ENCODE measurements at regions not wholly inside any gene's neighbourhood (a gene's known extent, or its start where the extent isn't known, plus 50 kb on each side); places are given as distances from the start of the nearest gene placed in this dataset.

DNA sequence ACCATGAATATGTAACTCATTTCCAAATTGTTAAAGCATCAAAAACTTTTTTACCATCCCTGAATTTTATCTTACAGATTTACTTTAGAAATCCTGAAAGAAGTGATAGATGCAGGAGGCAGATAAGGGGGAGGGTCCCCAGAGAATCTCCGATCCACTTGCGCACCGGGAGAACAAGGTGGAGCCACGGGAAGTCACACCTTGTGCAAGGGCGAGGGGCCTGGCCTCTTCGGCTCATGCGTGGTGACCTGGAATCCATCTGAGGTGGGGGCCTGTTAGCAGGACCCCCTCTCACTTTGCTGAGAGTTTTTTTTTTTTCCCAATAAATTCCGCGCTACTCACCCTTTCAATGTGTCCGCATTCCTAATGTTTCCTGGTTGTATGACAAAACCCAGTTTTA, 80.2 kb upstream of the CDKN3 start:
- no peak for ATAC-seq

DNA sequence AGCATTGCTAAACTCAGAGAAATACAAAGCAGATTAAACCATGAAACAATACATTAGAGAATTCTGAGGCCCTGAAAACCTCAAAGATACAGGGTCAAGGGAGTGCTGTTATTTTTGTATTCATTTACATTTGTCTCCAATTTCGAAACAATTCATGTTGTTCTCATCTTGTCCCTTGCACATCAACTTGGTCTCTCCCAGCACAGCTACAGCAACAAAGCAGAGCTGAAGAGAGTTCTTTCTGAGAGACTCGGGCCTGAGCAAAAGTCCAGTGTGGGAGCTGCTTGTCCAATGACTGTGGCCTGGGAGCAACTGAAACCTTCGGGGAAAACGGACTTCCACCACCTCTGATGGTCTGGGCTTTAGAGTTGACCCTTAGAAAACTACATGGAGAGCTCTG, 79.4 kb upstream of the CDKN3 start:
- no peak for ATAC-seq

DNA sequence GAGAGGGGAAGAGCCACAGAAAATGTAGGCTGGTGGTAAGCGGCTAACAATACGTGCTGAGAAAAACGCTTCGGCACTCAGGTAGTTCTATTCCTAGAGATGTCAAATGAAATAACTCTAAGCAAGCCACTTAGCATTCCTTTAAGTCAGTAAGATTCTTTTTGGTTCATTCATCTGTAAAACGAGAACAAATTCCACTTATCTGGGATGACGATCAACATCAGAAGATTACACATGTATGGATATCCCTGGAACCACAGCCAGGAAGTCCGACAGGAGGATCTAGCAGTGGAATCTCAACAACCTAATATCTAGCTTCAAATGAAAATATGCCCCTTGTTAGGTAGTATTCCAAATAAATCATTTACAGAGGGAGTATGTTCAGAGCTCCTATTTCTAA, 74.6 kb upstream of the CDKN3 start:
- no peak for ATAC-seq

DNA sequence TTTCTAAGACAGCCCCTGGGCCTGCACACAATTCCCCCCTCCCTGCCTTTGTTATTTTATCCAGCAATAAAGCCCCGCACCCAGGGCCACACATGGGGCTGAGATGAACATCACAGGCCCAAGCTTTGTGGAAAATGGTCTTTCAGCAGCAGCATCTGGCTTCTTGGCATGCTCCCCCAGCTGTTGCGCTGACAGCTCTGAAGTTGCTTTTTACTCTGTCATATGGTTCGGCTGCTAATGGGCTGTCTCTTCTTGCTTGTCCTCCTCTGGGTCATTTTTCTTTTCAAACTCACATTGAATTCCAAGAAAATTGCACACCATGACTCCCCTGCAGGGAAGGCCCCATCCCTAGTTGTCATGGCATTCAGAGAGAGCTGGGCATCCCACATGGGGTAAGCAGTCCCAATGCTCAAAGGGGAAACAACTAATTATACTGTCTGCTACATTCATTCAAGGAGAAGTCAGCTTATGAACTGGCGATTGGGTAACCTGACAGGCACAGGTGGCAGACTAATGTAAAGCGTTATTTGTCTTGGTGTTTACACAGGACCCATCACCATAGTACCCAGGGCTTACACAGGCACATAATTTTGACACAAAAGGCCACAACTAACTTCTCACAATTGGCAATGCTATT, 74.0 kb upstream of the CDKN3 start:
- ATAC-seq, result no peak

DNA sequence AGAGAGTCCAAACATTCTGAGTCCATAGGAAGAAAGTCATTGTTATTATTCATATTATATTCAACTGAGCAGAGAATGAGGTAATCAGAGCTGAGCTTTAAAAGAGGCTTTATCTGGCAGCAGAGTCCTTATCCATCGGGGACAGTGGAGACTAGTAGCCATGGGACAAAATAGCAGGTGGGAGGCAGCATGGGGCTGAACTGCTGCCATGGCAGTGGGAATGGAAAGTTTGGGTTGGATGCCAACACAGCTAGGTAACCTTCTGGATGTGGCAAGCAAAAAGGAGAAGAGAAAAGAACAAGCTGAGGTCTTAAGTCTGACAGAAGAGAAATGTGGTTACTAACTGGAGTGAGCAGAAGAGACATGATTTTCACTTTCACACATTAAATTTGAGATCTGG, 71.0 kb upstream of the CDKN3 start:
- ATAC-seq, result no peak

DNA sequence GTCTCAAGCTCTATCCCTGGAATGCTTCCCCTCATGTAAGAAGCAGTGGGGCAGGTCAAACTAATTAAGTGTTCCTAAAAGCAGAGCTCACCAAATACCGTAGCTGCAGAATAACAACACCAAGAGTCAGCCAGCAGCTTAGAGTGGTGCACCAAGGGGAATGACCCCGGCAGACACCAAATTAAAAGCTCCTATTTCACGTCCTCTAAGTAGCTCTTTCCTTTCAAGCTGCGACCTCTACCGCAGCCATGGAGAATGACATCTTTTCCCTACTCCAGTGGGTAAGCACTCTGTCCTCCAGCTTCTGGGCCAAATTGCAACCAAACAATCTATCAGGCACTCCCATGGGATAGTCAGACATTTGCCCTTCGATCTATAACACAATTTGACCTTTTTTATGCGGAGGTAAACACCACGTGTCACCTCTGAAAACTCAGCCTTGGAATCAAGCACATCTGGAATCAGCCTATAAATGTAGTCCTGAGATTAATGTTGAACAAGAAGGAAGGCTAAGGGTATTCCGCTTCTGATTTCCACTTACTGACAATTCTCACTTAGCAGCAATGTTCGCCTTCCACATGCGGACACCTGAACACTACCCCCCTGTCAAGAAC, 67.6 kb upstream of the CDKN3 start:
- no peak for ATAC-seq

DNA sequence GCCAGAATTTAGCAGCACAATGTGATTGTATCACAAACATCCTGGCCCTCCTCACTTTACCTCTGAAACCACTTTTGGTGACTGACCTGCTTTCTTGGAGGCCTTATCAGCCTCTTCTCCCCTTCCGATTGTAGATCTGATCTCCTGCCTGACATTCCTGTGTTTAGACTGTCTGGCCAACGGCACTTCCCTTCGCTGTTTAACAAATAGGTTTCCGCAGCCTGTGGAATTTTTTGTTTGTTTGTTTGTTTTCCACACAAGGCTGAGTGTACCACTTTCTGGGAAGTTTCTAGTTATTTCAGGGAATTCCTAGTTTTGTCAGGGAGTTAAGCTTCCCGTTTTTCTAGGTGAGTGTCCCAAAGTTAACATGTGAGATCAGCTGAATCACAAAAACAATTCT, 65.9 kb upstream of the CDKN3 start:
- ATAC-seq, result no peak

DNA sequence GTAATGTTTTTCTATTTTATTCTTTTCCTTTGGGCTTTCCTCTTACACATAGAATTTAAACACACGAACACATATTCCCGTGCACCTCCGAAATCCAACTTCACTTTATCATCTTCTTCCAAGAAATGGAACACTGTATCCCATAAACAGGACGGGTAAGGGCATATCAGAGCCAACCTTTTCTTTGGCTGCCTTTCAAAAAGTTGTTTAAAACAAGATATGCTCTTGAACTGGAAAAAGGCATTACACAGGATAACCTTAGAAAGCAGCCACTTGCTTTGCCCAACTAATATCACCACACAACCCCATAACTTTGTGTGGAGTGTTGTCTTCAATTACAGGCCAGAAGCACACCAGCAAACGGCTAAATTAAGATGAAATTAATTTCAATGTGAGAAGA, 65.3 kb upstream of the CDKN3 start:
- ATAC-seq, result no peak

DNA sequence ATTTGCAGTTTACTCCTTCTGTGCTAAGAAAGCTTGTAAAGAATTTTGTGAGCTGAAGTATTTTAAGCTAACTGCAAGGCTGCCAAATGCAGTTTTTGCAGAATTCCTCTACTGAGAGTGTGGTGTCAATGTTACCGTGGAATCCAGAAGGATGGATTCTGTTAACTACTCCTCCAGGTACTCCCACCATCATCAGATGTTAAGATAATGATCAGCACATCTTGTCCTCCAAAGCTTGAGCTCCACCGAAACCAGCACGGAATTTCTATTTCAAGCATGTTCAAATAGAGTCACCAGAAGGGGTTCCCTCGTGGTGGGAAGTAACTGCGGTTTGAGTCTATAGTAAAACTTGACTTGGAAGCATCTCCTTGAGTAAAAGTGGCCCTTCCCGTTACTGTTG, 64.3 kb upstream of the CDKN3 start:
- ATAC-seq, result no peak

DNA sequence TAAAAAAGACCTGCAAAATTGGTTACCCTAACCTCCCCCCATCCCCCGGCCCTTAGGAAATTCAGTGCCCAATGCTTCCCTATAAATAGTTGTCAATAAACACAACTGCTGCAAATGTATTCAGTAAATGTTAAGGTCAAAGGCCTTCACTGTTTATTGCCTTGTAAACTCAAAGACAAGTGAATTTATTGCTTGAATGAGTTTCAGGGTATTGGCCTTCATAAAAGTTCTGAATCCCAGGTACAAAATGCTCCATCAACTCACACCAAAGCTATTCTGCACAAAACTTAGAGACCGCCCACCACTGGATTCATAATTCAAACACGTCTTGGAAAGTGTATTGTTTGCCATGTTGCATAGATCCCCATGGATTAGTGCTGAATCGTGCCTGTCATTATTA, 63.3 kb upstream of the CDKN3 start:
- ATAC-seq, result no peak

DNA sequence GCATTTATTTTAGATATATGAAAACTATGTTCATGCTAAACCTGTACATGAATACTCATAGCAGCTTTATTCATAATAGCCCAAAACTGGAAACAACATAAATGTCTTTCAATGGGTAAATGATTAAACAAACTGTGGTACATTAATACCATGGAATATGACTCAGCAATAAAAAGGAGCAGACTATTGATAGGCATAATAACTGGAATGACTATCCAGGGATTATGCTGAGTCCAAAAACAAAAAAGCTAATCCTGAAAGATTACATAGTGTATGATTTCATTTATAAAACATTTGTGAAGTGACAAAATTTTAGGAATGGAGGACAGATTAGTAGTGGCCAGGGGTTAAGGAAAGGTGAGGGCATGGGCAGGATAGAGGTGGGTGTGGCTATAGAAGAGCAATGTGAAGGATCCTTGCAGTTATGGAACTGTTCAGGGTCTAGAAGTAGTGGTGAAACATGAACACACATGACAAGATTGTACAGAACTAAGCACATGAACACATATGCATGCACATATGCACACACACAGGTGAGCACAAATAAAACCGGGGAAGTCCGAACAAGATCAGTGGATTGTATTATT, 61.1 kb upstream of the CDKN3 start:
- ATAC-seq, result no peak

DNA sequence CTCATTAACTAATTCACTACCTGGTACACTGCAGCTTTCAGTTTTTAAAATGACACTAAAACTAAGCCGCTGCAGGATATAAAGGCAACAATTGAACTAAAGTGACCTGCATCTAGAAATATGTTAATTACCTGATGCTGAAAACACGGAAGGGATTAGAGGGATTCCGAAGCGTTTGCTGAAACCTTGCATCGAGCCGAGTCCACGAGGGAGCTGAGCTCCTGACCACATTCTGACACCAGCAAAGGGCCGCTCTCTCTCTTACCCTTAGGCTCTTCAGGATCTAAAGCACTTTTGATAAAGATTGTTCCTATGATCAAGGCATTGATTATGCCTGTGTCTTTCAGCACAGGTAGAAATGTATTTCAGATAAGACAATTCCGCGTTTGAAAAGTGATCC, 59.5 kb upstream of the CDKN3 start:
- no peak for ATAC-seq

DNA sequence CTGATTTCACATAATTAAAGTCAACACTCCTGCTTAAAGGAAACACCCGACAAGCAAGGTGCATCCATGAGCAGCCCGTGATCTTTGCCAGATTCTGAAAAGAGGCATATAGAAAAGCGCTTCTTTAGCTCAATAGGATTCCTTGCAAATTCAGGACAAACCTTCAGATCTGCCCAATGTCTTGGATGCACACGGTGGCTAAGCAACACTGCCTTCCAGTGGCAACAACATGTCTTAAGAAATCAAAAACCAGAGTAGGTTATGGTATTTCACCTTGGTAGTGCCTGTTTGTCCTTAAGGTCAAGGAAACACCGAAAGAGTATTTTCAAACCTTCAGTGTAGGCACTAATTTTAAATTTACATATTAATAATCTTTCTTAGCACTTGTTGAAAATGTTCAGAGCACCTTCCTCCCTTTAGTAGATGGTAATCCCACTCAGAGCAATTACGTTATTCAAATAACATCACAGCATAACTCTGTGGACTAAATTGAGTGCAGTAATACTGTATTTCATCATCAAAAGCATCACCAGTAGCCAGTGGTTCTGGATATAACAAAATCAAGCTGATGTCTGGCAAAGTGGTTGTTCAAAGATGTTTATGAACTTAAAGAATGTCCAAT, 58.0 kb upstream of the CDKN3 start:
- ATAC-seq, result no peak

DNA sequence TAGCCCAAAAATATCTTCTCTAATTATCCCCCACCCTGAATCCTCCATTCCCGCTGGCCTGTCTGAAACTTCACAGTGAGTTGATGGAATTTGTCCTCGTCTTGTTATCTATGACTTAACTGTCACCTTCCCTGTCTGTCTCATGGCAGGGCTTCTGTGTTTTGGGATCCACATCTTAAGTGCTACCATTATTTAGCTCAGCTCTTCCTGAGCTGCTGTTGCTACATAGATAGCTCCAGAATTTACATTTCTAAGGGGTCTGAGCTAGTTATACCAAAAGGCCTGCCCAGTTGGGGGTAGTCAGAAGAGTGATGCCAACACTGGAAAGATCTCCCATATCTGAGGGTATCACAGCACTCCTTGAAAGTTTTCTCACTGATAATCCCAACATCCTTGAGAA, 57.0 kb upstream of the CDKN3 start:
- ATAC-seq, result no peak

DNA sequence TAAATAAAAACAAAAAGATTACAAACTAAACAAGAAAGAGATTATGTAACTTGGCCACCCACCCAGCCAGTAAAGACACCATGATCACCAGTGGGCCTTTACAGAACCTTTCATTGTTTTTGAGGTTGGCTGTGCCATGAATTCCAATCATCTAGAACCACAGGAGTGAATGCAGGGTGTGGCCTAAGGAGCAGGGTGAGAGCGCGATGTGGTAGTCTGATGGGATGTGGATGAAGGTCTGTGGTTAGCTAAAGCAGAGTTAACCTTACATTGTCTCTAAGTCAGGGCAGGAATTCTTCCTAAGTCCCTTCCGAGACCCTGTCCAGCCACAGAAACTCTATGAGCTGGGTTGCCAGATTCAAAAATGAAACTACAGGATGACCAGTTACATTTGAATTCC, 54.0 kb upstream of the CDKN3 start:
- ATAC-seq, result no peak

DNA sequence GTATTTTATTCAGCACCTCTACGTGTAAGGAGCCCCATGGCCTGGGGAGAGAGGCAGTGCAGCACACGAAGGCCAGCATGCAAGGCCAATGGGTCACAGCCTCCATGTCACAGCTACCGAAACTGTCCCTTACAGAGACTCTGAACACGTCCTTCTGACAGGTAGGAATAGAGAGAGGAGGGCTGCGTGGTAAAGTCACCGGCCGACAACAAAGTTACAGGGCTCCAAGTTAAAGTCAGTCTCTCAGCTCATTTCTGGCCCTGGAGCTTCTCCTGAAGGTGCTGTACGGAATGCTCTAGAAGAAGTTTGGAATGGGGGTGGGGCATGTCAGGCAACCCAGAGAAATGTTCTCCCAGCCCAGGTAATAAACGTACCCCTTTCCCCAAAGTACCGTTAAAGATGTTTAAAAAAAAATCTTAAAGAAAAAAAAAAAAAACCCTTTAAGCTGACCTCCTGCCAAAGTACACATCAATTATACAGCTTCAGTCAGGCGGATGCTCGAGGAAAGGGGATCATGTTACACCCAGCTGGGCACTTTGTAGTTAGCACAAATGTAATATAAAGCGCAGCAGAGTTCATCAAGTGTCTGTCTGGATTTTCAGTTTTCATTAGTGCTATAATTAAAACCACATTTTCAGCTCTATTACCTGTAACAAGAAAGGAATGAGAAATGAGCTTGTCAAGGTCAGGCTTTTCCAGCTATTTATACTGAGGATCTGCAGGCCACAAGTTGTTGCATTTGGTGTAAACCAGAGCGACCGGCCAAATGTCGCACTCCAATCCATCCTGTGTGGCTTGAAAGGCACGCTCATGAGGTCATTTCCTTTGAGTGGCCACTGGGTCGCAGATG, 53.3 kb upstream of the CDKN3 start:
- no peak for ATAC-seq

DNA sequence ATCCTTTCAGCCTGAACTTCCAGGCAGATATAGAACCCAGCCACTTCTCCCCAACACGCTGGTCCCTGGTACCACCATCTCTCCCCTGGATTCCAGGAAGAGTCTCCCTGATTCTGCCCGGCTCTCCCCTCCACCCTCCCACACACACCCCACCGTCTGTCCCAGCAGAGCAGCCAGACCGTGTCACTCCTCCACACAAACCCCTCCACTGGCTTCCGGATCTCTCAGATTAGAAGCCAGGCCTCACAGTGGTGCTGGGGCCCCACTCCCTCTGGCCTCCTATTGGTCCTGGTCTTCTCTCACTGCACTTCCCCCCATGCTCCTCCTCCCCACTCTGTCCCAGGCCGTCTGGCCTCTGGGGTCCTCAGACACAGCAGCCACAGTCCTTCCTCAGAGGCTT, 52.4 kb upstream of the CDKN3 start:
- ATAC-seq, result no peak

DNA sequence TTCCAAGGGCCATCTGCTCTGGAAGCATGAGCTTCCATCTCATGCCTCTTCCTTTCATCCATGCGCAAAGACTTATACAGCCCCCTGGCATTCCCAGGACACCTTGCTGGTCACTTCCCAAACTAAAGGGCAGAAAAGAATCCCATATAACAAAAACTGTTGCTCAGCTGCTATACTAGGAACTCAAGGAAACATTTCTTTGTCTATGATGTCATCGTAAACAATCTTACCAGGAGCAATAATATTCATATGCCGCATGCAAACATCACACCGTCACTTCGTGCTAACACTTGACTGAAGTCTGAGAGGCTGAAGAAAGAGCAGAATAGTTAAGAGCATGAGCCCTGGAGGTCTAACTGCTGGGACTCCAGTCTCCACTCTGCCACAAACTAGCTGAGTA, 50.5 kb upstream of the CDKN3 start:
- no peak for ATAC-seq
